Midbrain (tissue), 1 donor: ENCODE measurements at regions not wholly inside any gene's neighbourhood (a gene's known extent, or its start where the extent isn't known, plus 50 kb on each side); places are given as distances from the start of the nearest gene placed in this dataset.
A peak's percentile ranks its signal among the peaks of the same experiment; 100 is the strongest.

Experiments used
- DNase-seq: peaks from one replicate; lab custom pipeline; 2025; lab: John Stamatoyannopoulos, UW

DNA sequence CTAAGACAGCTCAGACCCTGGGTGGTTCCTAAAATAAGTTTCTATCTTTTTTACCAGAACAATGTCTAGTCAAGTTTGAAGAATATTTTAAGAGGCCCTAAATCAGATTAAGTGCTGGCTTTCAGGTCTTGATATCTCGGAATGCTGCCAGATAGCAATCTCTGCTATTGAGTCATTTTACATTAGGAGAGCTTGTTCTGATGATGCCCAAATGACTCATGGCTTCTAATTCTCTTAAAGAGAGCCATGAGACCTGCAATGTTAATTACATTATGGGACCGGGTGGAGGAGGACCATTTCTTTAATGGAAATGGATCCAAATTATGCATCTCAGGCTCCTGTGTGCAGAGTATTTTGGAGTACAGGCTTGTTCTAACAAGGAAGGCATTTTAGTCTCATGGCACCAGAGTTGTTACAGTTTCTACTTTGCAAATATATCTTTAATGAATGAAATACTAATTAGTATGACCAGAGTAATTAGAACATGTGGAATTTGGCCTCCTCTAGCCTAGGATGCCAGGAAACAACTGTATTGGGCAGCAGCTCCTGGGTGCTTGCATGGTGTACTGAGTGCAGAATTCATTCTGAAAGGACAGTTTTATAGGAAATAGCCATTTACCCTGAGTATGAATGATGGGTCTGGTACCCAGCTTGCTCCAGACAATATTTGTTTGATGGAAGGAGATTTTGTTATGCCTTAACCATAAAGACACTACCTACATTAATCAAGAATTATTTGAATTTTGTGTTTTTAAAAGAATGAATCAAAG is 94.0 kb upstream of the SULT1C3 start:
- no peak for DNase-seq

- DNase-seq: no peak
These were observed 91.2 kb upstream of the SULT1C3 start for GRCh38 chr2:108148555-108148954.

DNA sequence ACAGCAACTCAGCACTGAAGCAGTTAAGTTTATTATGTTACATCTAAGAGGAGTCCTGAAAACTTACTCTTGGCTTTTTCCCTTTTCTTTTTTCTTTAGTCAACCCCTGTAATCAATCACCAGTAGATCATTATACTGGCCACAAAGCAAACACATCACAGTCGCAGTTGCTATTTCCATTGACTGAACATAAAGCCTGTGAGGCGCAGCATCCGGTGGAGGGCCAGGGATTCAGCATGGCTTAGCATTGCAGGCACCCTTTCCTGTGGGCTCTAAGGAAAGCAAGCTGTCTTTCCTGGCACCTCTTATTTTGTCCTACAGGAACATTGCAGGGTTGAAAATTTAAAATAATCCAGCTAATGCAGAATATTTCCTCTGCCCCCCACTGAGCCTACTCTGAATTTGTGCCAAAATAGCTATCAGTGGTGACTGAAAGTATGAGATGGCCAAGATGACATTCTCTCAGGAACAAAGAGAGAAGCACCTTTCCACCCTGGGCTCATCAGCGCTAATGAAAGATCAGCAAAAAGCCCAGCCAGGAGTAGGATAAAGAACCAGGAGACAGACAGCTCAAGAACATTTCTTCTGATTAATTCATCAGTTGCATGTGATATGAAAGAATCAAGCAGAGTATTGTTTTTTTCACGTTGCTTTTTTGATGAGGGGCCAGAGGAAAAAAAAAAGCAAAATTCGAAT is 85.3 kb upstream of the SULT1C3 start:
- DNase-seq: no peak

GRCh38 chr2:108161298-108161697 is 78.5 kb upstream of the SULT1C3 start:
- DNase-seq: no peak

DNA sequence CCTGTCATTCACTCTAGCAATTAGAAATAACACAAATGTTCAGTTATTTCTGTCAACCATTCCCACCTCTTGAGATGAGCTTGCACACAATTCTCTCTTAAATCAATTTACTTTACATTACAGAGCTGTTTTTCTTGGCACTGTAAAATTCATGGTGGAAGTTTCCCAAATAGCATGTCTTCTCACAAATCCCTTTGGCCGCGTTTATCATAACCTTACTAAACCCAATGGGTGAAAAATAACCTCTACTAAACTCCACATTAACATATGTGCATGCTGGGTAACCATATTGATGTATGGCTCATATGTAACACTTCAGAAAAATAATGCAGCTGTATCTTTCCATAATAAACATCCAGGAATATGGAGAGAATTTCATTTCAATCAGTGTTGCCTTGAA is 75.5 kb upstream of the SULT1C3 start:
- DNase-seq: no peak

- DNase-seq: no peak
These were observed 74.0 kb upstream of the SULT1C3 start for GRCh38 chr2:108165729-108166128.

GRCh38 chr2:108167699-108168098 is 72.1 kb upstream of the SULT1C3 start:
- DNase-seq: no peak

- peak; percentile 15 for DNase-seq
These were observed 69.7 kb upstream of the SULT1C3 start for GRCh38 chr2:108169982-108170625.

- DNase-seq: no peak
These were observed 68.1 kb upstream of the SULT1C3 start for GRCh38 chr2:108171657-108172056.

DNA sequence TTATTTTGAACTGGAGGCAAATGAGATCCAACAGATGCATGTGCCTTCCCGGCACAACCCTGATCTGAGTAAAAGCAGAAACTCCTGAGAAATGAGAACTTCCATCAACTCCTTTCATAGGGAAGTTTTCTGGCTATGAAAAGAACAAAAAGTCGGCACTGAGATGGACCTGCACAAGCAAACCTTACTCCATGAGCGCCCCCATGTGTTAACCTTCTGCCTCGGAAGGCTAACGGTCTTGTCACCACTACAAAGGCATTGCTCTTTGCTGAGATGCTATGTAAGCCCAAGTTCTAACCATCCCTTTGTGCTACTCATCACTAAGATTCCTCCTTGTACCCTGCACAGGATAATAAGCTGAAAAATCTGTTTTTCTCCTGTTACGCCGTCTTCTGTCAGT is 57.3 kb upstream of the SULT1C3 start:
- DNase-seq: no peak

DNA sequence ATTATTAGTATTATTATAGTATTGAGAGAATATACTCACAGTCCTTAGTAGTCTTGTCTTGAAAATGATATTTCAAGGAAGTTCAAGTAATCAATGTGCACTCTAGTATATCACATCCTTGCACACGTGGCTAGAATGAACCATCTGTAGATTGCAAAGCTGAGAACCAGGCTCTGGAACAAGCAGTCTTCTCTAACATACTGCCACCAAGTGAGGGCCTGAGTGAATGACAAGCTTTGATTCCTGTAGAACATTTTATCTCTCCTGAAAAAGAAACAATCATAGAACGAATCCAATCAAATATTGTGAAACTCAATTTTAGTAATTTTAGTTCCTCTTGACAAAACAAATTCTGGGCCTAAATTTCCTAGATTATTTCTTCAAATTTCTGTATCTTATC is 55.3 kb upstream of the SULT1C3 start:
- DNase-seq: peak; percentile 1

GRCh38 chr2:108189316-108189715 is 50.5 kb upstream of the SULT1C3 start:
- DNase-seq: no peak
